ENCODE measurements at regions not wholly inside any gene's neighbourhood (a gene's known extent, or its start where the extent isn't known, plus 50 kb on each side); places are given as distances from the start of the nearest gene placed in this dataset.

DNA sequence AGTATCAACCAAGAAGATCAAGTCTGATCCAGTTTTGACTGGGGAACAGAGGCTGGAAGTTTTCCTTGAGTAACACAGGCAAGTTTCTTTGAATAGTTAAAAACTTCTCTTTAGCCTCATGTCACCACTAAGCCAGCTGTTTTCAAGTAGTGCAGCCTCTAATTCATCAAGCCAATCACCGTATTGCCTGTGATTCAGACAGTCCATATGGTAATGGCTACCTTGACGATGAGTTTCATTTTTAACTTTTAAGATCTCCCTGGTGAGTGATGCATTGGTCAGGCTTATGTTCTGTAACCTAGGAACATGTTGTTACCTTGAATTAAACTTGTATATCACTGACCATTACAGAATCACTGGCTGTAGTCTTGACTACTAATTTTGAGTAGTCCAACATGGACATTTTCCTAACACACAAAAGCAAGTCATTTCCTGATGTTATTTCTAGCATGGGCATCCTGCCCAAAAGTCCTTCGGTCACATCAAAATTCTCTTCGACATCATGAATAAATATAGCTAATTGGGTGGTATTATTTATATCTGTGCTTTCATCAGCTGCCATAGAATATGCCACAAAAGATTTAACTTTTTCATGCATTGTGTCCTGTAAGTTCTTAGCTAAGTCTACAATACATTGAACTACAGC, 238.8 kb upstream of the GCFC2 start:
- Histone ChIP-seq H3K36me3 (ENCODE audit: control insufficient read depth, insufficient read depth, low read length) (no peaks in the 10 kb centered on the region), H3K9ac (no peak overlapping the region), H2AFZ (no peak overlapping the region), H3K27ac (no peak overlapping the region), H3K4me2 (ENCODE audit: low read length) (no peak overlapping the region), H3K79me2 (no peaks in the 10 kb centered on the region), H3K27me3 (ENCODE audit: control insufficient read depth, insufficient read depth, low read length) (no peaks in the 10 kb centered on the region), H3K4me3 (ENCODE audit: low read depth, low read length) (no peak overlapping the region), H3K9me3 (ENCODE audit: control insufficient read depth, low read length) (no peaks in the 10 kb centered on the region), H3K4me1 (no peaks in the 10 kb centered on the region)
- TF ChIP-seq, protein P1, sequence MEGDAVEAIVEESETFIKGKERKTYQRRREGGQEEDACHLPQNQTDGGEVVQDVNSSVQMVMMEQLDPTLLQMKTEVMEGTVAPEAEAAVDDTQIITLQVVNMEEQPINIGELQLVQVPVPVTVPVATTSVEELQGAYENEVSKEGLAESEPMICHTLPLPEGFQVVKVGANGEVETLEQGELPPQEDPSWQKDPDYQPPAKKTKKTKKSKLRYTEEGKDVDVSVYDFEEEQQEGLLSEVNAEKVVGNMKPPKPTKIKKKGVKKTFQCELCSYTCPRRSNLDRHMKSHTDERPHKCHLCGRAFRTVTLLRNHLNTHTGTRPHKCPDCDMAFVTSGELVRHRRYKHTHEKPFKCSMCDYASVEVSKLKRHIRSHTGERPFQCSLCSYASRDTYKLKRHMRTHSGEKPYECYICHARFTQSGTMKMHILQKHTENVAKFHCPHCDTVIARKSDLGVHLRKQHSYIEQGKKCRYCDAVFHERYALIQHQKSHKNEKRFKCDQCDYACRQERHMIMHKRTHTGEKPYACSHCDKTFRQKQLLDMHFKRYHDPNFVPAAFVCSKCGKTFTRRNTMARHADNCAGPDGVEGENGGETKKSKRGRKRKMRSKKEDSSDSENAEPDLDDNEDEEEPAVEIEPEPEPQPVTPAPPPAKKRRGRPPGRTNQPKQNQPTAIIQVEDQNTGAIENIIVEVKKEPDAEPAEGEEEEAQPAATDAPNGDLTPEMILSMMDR (IDR thresholded peaks at IDR 0.05), result no peak

DNA sequence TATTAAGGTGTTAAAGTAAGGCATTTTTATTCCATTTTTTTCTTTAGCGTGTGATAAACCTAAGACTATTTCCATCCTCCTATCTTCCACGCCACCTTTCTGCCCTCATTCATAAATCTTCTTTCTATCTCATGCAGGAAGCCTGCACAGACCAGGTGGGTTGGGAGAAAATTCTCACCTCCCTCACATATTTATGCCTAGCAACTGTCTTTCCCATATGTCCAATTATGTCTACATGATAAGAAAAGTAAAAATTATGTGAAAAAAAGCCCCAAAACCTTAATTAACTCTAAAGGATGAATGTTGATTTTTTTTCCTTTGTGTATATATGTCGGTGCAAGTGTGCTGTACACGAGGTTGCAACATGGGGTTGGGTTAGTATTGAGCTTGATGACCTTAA, 225.6 kb upstream of the GCFC2 start:
- Histone ChIP-seq H2AFZ (no peak overlapping the region), H3K79me2 (no peaks in the 10 kb centered on the region), H3K4me1 (no peaks in the 10 kb centered on the region), H3K36me3 (ENCODE audit: control insufficient read depth, insufficient read depth, low read length) (no peaks in the 10 kb centered on the region), H3K9me3 (ENCODE audit: control insufficient read depth, low read length) (no peaks in the 10 kb centered on the region), H3K9ac (no peak overlapping the region), H3K27me3 (ENCODE audit: control insufficient read depth, insufficient read depth, low read length) (no peaks in the 10 kb centered on the region), H3K4me3 (ENCODE audit: low read depth, low read length) (no peak overlapping the region), H3K4me2 (ENCODE audit: low read length) (no peak overlapping the region), H3K27ac (no peak overlapping the region)
- TF ChIP-seq, protein P1 (IDR thresholded peaks at IDR 0.05), result no peak

DNA sequence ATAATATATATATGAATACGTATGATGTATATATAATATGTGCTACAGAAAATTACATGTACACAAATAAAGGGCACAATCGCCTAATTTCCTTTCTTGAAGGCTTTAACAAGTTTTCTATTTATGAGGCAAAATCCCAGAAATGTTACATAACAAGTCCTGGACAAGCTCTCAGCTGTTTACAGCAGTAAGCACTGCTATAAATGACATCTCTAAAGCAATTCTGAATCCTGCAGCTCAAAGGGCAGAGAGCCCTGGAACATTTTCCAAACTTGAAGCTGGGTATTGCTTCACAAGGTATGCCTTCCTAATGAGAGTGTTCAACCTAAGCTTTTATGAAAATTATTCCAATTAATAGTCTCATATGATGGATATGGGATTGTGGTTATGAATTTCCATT, 222.3 kb upstream of the GCFC2 start:
- Histone ChIP-seq H3K4me2 (ENCODE audit: low read length) (no peak overlapping the region), H3K4me1 (no peaks in the 10 kb centered on the region), H3K27me3 (ENCODE audit: control insufficient read depth, insufficient read depth, low read length) (no peaks in the 10 kb centered on the region), H3K4me3 (ENCODE audit: low read depth, low read length) (no peak overlapping the region), H3K79me2 (no peaks in the 10 kb centered on the region), H3K9me3 (ENCODE audit: control insufficient read depth, low read length) (no peaks in the 10 kb centered on the region), H3K27ac (no peak overlapping the region), H3K9ac (no peak overlapping the region), H3K36me3 (ENCODE audit: control insufficient read depth, insufficient read depth, low read length) (no peaks in the 10 kb centered on the region), H2AFZ (no peak overlapping the region)
- TF ChIP-seq, protein P1 (IDR thresholded peaks at IDR 0.05), result no peak

DNA sequence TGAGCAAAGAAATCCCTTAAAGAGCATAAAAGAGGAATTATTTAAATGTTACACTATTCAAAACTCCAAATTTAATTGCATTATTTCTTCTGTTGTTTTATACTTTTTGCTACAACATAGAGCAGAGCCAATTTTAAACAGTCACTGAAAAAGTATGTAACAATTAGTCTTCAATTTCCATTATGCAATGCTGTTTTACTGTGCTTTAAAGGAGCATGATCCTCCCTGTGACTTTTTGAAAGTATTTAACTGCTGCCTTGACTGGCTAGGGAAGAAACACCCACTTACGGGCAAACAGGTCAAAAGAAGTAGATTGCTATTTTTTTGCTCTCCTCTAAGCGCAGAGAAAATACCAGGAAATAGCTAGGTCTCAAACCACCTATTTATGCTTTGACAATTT, 217.4 kb upstream of the GCFC2 start:
- Histone ChIP-seq H3K36me3 (ENCODE audit: control insufficient read depth, insufficient read depth, low read length) (no peaks in the 10 kb centered on the region), H3K27ac (no peak overlapping the region), H3K9ac (no peak overlapping the region)

More for the DNA sequence above, 217.4 kb upstream of the GCFC2 start:
- Histone ChIP-seq H2AFZ (no peak overlapping the region), H3K4me2 (ENCODE audit: low read length) (no peak overlapping the region), H3K4me1 (no peaks in the 10 kb centered on the region), H3K27me3 (ENCODE audit: control insufficient read depth, insufficient read depth, low read length) (no peaks in the 10 kb centered on the region), H3K4me3 (ENCODE audit: low read depth, low read length) (no peak overlapping the region), H3K9me3 (ENCODE audit: control insufficient read depth, low read length) (no peaks in the 10 kb centered on the region), H3K79me2 (no peaks in the 10 kb centered on the region)
- TF ChIP-seq, protein P1 (IDR thresholded peaks at IDR 0.05), result no peak
